H1 (cell line): ENCODE measurements at regions not wholly inside any gene's neighbourhood (a gene's known extent, or its start where the extent isn't known, plus 50 kb on each side); places are given as distances from the start of the nearest gene placed in this dataset.

ENCODE experiments used
- CBX5 ChIP-seq: fragments of 300-800, 300-1000 bp; sonication (generic); IDR thresholded peaks from 2 replicates; pipeline ENCODE4 v1.7.1; 2016; ENCODE audit warnings: antibody characterized with exemption, low read length, low read depth
- CBX8 ChIP-seq: fragments of 300-800, 300-1000 bp; sonication (generic); IDR thresholded peaks from 2 replicates; pipeline ENCODE4 v1.7.1; 2016; ENCODE audit warnings: low read depth, low read length, borderline replicate concordance
- CHD7 ChIP-seq: fragments of 300-600 bp; sonication (generic); IDR thresholded peaks from 2 replicates; pipeline ENCODE4 v1.7.1; 2012; ENCODE audit warnings: low read length, moderate library complexity, mild to moderate bottlenecking, inconsistent platforms; ENCODE audit not compliant: insufficient replicate concordance
- CTBP2 ChIP-seq: IDR thresholded peaks from 2 replicates; pipeline ENCODE4 v1.7.0; 2011; ENCODE audit warnings: borderline replicate concordance, mild to moderate bottlenecking, moderate library complexity, mixed read lengths, low read length; ENCODE audit not compliant: insufficient read depth, insufficient read length
- EP300 ChIP-seq, 2 experiments: IDR thresholded peaks; 1 replicate in 1 of 2; 2 replicates in 1 of 2; pipeline ENCODE4 v1.6.1; 2011 to 2012; ENCODE audit warnings: low read depth in 2 of 2, low read length in 2 of 2, mild to moderate bottlenecking in 2 of 2, borderline replicate concordance in 1 of 2, inconsistent platforms in 1 of 2, moderate library complexity in 1 of 2
- JUN ChIP-seq: IDR thresholded peaks from 2 replicates; pipeline ENCODE4 v1.6.1; 2011; ENCODE audit warnings: low read depth, mild to moderate bottlenecking, improper control_type of control experiment, low read length
- MAX ChIP-seq: IDR thresholded peaks from 2 replicates; pipeline ENCODE4 v1.6.1; 2012; ENCODE audit warnings: inconsistent platforms
- NANOG ChIP-seq: IDR thresholded peaks from 2 replicates; pipeline ENCODE4 v1.6.1; 2011; ENCODE audit warnings: low read length, low read depth, mild to moderate bottlenecking, inconsistent platforms; ENCODE audit not compliant: insufficient read depth, poor library complexity, severe bottlenecking
- SP2 ChIP-seq: IDR thresholded peaks from 2 replicates; pipeline ENCODE4 v1.6.1; 2012; ENCODE audit warnings: mild to moderate bottlenecking, low read length, inconsistent platforms
- TCF12 ChIP-seq: IDR thresholded peaks from 2 replicates; pipeline ENCODE4 v1.6.1; 2011; ENCODE audit warnings: low read depth, mild to moderate bottlenecking, low read length

- TF ChIP-seq CHD7: no peak
- TF ChIP-seq CBX8: no peak
- TF ChIP-seq MAX: no peak
- TF ChIP-seq SP2: no peak
- TF ChIP-seq TCF12: no peak
- no peak for TF ChIP-seq JUN
- TF ChIP-seq CTBP2: no peak
- TF ChIP-seq EP300 (IDR thresholded peaks at IDR 0.05; ENCODE audit: borderline replicate concordance in 1 of 2, low read depth in 2 of 2, low read length in 2 of 2): no peak
- TF ChIP-seq NANOG: no peak
- no peak for TF ChIP-seq CBX5
These were observed 530.0 kb downstream of the CCDC171 start (continued) for GRCh38 chr9:16082796-16083195.
